ENCODE measurements at regions not wholly inside any gene's neighbourhood (a gene's known extent, or its start where the extent isn't known, plus 50 kb on each side); places are given as distances from the start of the nearest gene placed in this dataset.

DNA sequence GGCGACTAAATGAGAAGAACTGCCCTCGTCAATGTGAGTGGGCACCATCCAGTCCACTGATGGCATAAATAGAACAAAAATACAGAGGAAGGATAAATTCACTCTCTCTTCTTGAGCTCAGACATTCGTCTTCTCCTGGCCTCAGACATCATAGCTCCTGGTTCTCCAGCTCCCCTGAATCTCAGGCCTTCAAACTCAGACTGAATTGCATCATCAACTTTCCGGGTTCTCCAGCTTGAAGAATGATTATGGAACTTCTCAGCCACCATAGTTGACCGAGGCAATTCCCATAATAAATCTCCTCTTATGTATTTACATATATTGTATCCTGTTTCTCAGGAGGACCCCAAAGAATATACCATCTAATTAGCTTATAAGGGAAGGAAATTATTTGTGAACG, 55.0 kb upstream of the FNDC3A start:
- TF ChIP-seq POLR2A (IDR thresholded peaks at IDR 0.05), result no peak
- TF ChIP-seq, protein P1, sequence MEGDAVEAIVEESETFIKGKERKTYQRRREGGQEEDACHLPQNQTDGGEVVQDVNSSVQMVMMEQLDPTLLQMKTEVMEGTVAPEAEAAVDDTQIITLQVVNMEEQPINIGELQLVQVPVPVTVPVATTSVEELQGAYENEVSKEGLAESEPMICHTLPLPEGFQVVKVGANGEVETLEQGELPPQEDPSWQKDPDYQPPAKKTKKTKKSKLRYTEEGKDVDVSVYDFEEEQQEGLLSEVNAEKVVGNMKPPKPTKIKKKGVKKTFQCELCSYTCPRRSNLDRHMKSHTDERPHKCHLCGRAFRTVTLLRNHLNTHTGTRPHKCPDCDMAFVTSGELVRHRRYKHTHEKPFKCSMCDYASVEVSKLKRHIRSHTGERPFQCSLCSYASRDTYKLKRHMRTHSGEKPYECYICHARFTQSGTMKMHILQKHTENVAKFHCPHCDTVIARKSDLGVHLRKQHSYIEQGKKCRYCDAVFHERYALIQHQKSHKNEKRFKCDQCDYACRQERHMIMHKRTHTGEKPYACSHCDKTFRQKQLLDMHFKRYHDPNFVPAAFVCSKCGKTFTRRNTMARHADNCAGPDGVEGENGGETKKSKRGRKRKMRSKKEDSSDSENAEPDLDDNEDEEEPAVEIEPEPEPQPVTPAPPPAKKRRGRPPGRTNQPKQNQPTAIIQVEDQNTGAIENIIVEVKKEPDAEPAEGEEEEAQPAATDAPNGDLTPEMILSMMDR (IDR thresholded peaks at IDR 0.05), result no peak
- no peaks in the 10 kb centered on the region for H3K27me3 ChIP-seq
- WGBS, 2 donors, result 77 to 89% methylated on average over 6 of the region's 6 CpGs
- intact Hi-C loops (cut with DNase I), result no loop called here
- H3K4me3 ChIP-seq, result no peak overlapping the region
- H3K36me3 ChIP-seq, result no peaks in the 10 kb centered on the region
- H3K9me3 ChIP-seq, result no peaks in the 10 kb centered on the region
- DNase-seq, result no peak
- H3K27ac ChIP-seq, result no peak overlapping the region
- no peaks in the 10 kb centered on the region for H3K4me1 ChIP-seq

DNA sequence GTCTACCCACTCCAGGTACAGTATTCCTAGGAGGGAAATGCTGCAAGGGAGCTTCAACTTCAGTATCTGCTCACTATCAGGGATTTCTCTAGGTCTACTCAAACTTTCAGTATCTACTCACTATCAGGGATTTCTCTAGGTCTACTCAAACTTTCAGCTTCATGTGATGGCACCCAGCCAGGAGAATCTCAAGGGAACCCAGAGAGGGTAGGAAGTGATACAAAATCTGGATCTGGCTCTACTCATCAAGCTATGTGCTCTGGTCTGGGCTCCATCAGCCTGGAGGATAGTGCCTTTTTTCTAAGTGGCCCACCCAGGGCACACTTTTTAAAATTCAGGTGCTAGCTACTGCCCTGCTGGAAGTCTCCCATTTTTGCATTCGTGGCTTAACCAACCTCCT, 52.3 kb upstream of the FNDC3A start:
- Histone ChIP-seq H3K4me3 (no peak overlapping the region), H3K36me3 (no peaks in the 10 kb centered on the region), H3K27me3 (no peaks in the 10 kb centered on the region), H3K4me1 (no peaks in the 10 kb centered on the region), H3K27ac (no peak overlapping the region), H3K9me3 (no peaks in the 10 kb centered on the region)
- intact Hi-C loops (cut with DNase I), result no loop called here
- DNase-seq, result no peak
- TF ChIP-seq POLR2A (IDR thresholded peaks at IDR 0.05), result no peak
- WGBS, 2 donors, result 67 to 79% methylated on average over 1 of the region's 1 CpG

DNA sequence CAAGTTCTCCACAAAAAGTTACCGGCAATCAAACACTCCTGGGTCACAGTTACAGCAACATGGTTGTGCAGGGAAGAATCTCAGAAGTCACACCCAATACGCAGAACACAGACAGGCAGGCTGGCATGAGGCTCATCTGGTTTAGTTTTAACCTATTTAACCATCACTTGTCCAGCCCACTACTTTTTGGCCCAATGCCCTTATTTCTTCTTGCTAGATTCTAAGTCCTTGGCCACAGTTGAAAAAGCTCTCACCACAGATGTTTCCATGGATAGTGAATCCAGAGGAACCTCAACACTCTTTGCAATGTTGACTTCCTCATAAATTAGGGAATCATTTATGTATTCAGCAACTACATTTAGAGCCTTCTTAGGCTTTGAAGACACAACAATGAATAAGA, 50.7 kb upstream of the FNDC3A start:
- TF ChIP-seq, protein P1 (IDR thresholded peaks at IDR 0.05), result no peak
- TF ChIP-seq POLR2A (IDR thresholded peaks at IDR 0.05), result no peak
- Histone ChIP-seq H3K4me1 (no peaks in the 10 kb centered on the region), H3K9me3 (no peaks in the 10 kb centered on the region), H3K4me3 (no peak overlapping the region), H3K27me3 (no peaks in the 10 kb centered on the region), H3K36me3 (no peaks in the 10 kb centered on the region), H3K27ac (no peak overlapping the region)
- 92 to 96% methylated on average over 2 of the region's 2 CpGs for WGBS, 2 donors
- DNase-seq, result no peak
- intact Hi-C loops (cut with DNase I), result no loop called here
